Trophoblast cell (in vitro differentiated cells and primary cell): ENCODE measurements at regions not wholly inside any gene's neighbourhood (a gene's known extent, or its start where the extent isn't known, plus 50 kb on each side); places are given as distances from the start of the nearest gene placed in this dataset.
A peak's percentile ranks its signal among the peaks of the same experiment; 100 is the strongest.

Experiments used
- DNase-seq, 2 donors: peaks; one replicate each; pipeline ENCODE4 v3.0.0-alpha.2; 2016
- H2AFZ ChIP-seq: 2 replicates; pipeline ENCODE4 v1.6.1; 2013; ENCODE audit warnings: low read length, moderate library complexity, mild to moderate bottlenecking; ENCODE audit not compliant: insufficient read depth, poor library complexity
- H2AK5ac ChIP-seq: 2 replicates; pipeline ENCODE4 v1.6.1; 2013; ENCODE audit warnings: mild to moderate bottlenecking, low read length
- H2BK120ac ChIP-seq: 2 replicates; pipeline ENCODE4 v1.6.1; 2013; ENCODE audit warnings: low read length, mild to moderate bottlenecking, moderate library complexity; ENCODE audit not compliant: insufficient read depth, poor library complexity
- H2BK12ac ChIP-seq: 2 replicates; pipeline ENCODE4 v1.6.1; 2013; ENCODE audit warnings: mild to moderate bottlenecking, low read length, moderate library complexity
- H2BK5ac ChIP-seq: 2 replicates; pipeline ENCODE4 v1.6.1; 2013; ENCODE audit warnings: low read length, low read depth, moderate library complexity, mild to moderate bottlenecking; ENCODE audit not compliant: poor library complexity
- H3K14ac ChIP-seq: 2 replicates; pipeline ENCODE4 v1.6.1; 2013; ENCODE audit warnings: mild to moderate bottlenecking, low read length
- H3K18ac ChIP-seq: 2 replicates; pipeline ENCODE4 v1.6.1; 2013; ENCODE audit warnings: mild to moderate bottlenecking, low read length
- H3K23ac ChIP-seq: 2 replicates; pipeline ENCODE4 v1.6.1; 2013; ENCODE audit warnings: low read length
- H3K27ac ChIP-seq: 2 replicates; pipeline ENCODE4 v1.5.1; 2013; ENCODE audit warnings: low read depth, mild to moderate bottlenecking, inconsistent platforms, low read length, moderate library complexity
- H3K27me3 ChIP-seq: 2 replicates; pipeline ENCODE4 v1.6.1; 2013; ENCODE audit warnings: inconsistent platforms, mild to moderate bottlenecking, low read length, moderate library complexity; ENCODE audit not compliant: insufficient read depth
- H3K36me3 ChIP-seq, 2 experiments: 1 replicate in 1 of 2; 2 replicates in 1 of 2; pipeline ENCODE4 v1.6.1; 2013; ENCODE audit warnings: low read length in 2 of 2, mild to moderate bottlenecking in 2 of 2, moderate library complexity in 1 of 2; ENCODE audit not compliant: insufficient read depth in 2 of 2, control insufficient read depth in 1 of 2
- H3K4ac ChIP-seq: 2 replicates; pipeline ENCODE4 v1.6.1; 2013; ENCODE audit warnings: low read depth, mild to moderate bottlenecking, low read length, moderate library complexity
- H3K4me1 ChIP-seq, 2 experiments: 1 replicate in 1 of 2; 2 replicates in 1 of 2; pipeline ENCODE4 v1.6.1; 2013; ENCODE audit warnings: low read length in 2 of 2, mild to moderate bottlenecking in 2 of 2, moderate library complexity in 1 of 2; ENCODE audit not compliant: insufficient read depth in 2 of 2, control insufficient read depth in 1 of 2
- H3K4me2 ChIP-seq: 2 replicates; pipeline ENCODE4 v1.6.1; 2013; ENCODE audit warnings: inconsistent platforms, mild to moderate bottlenecking, low read length, moderate library complexity
- H3K4me3 ChIP-seq: 2 replicates; pipeline ENCODE4 v1.5.1; 2013; ENCODE audit warnings: mild to moderate bottlenecking, low read depth, low read length, inconsistent platforms
- H3K79me1 ChIP-seq: one replicate; pipeline ENCODE4 v1.6.1; 2013; ENCODE audit warnings: low read length
- H3K79me2 ChIP-seq: 2 replicates; pipeline ENCODE4 v1.6.1; 2013; ENCODE audit warnings: low read length, mild to moderate bottlenecking; ENCODE audit not compliant: control insufficient read depth, insufficient read depth, poor library complexity
- H3K9ac ChIP-seq: 2 replicates; pipeline ENCODE4 v1.6.1; 2013; ENCODE audit warnings: mild to moderate bottlenecking, low read length
- H3K9me3 ChIP-seq: 2 replicates; pipeline ENCODE4 v1.6.1; 2013; ENCODE audit warnings: low read depth, mild to moderate bottlenecking, control low read depth, inconsistent platforms, low read length; ENCODE audit not compliant: insufficient read depth
- H4K12ac ChIP-seq: 2 replicates; pipeline ENCODE4 v1.6.1; 2013; ENCODE audit warnings: low read depth, mild to moderate bottlenecking, low read length, moderate library complexity
- H4K8ac ChIP-seq: 2 replicates; pipeline ENCODE4 v1.6.1; 2013; ENCODE audit warnings: low read depth, mild to moderate bottlenecking, low read length, moderate library complexity
- H4K91ac ChIP-seq: one replicate; pipeline ENCODE4 v1.6.1; 2013; ENCODE audit warnings: low read depth, mild to moderate bottlenecking, low read length, moderate library complexity
- WGBS: extraction: QIAGEN DNeasy Blood & Tissue Kit; methylation state at CpG from one replicate; pipeline ENCODE4 v1.1.7; 2013; ENCODE audit warnings: missing lambda C conversion rate; ENCODE audit not compliant: insufficient read length, insufficient coverage; ENCODE audit errors: extremely low coverage; 5-methylcytosine and 5-hydroxymethylcytosine counted together

GRCh38 chr5:20166456-20166855 lies 178.5 kb upstream of the CDH18 start:
- no peaks in the 10 kb centered on the region for H3K79me1 ChIP-seq
- no peak overlapping the region for H2AFZ ChIP-seq
- no peak overlapping the region for H2BK12ac ChIP-seq
- no peaks in the 10 kb centered on the region for H3K9me3 ChIP-seq
- H3K27me3 ChIP-seq = no peaks in the 10 kb centered on the region
- H4K12ac ChIP-seq = no peak overlapping the region
- H2AK5ac ChIP-seq = no peak overlapping the region
- no CpG with 5 or more reads among the region's 4 CpGs for WGBS
- H3K4me2 ChIP-seq = no peak overlapping the region
- no peaks in the 10 kb centered on the region for H3K36me3 ChIP-seq
- H3K27ac ChIP-seq = no peak overlapping the region
- H3K4me1 ChIP-seq = no peaks in the 10 kb centered on the region
- H4K8ac ChIP-seq = no peak overlapping the region
- H3K4ac ChIP-seq = no peak overlapping the region
- no peak overlapping the region for H2BK120ac ChIP-seq
- H4K91ac ChIP-seq = no peak overlapping the region
- peak; percentile 24 to 53 for DNase-seq
- H3K23ac ChIP-seq = no peak overlapping the region
- no peak overlapping the region for H3K18ac ChIP-seq
- H2BK5ac ChIP-seq = no peak overlapping the region
- no peaks in the 10 kb centered on the region for H3K79me2 ChIP-seq
- H3K14ac ChIP-seq = no peak overlapping the region
- no peak overlapping the region for H3K9ac ChIP-seq
- no peak overlapping the region for H3K4me3 ChIP-seq

DNA sequence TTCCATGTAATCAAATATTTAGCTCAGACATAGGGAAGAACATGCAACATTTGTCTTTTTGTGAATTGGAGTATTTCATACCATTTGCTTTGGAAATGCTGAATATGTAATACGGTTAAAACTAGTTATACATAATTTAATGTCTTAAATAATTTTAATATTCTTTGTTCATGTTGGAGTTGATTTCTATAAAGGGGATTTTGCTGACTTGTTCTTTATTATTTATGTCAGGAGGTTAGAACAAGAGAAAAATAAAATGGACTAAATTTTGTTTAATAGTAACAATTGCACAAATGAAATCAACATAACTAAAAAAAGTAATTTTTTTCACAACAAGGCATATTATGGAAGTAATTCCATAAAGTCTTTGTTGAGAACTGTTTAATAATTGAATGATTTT lies 170.0 kb upstream of the CDH18 start:
- Histone ChIP-seq H2BK120ac (no peak overlapping the region), H3K27ac (no peak overlapping the region), H3K4me2 (no peak overlapping the region), H3K4me1 (no peaks in the 10 kb centered on the region), H3K9me3 (no peaks in the 10 kb centered on the region), H3K27me3 (no peaks in the 10 kb centered on the region), H4K8ac (no peak overlapping the region), H3K79me2 (no peaks in the 10 kb centered on the region), H3K23ac (no peak overlapping the region), H3K4me3 (no peak overlapping the region), H3K9ac (no peak overlapping the region), H4K91ac (no peak overlapping the region), H2BK5ac (no peak overlapping the region), H3K4ac (no peak overlapping the region), H3K79me1 (no peaks in the 10 kb centered on the region), H3K18ac (no peak overlapping the region), H3K36me3 (no peaks in the 10 kb centered on the region), H4K12ac (no peak overlapping the region), H2BK12ac (no peak overlapping the region), H2AK5ac (no peak overlapping the region), H3K14ac (no peak overlapping the region), H2AFZ (no peak overlapping the region)
- no CpG with 5 or more reads among the region's 1 CpG for WGBS
- no peak for DNase-seq

DNA sequence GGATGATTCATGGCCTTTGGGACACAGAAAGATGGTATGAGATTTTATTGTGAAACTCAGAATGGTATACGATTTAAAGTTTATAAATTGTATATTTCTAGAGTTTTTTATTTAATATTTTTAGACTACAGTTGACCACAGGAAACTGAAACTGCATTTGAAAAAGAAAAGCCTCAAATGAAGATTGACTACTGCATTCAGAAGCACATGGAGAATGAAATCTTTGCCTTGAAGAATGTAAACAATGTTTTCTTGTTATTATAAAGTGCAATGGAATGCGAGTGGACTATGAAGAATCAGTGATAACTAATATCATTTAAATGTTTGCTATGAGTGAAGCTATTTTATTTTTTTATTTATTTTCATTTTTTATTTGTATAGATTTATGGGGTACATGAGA lies 169.1 kb upstream of the CDH18 start:
- no peak overlapping the region for H3K23ac ChIP-seq
- H3K4me1 ChIP-seq = no peaks in the 10 kb centered on the region
- DNase-seq = peak in 1 of 2 donors; percentile 40
- no peak overlapping the region for H4K91ac ChIP-seq
- H2AFZ ChIP-seq = no peak overlapping the region
- H3K27ac ChIP-seq = no peak overlapping the region
- no peaks in the 10 kb centered on the region for H3K27me3 ChIP-seq
- H3K4me2 ChIP-seq = no peak overlapping the region
- H3K9ac ChIP-seq = no peak overlapping the region
- H3K18ac ChIP-seq = no peak overlapping the region
- no peak overlapping the region for H2BK5ac ChIP-seq
- no peaks in the 10 kb centered on the region for H3K79me1 ChIP-seq
- no peaks in the 10 kb centered on the region for H3K36me3 ChIP-seq
- H4K12ac ChIP-seq = no peak overlapping the region
- no peak overlapping the region for H2BK12ac ChIP-seq
- no peak overlapping the region for H3K4me3 ChIP-seq
- H3K9me3 ChIP-seq = no peaks in the 10 kb centered on the region
- no peak overlapping the region for H2BK120ac ChIP-seq
- WGBS = no CpG with 5 or more reads among the region's 2 CpGs
- H2AK5ac ChIP-seq = no peak overlapping the region
- no peak overlapping the region for H3K4ac ChIP-seq
- H3K79me2 ChIP-seq = no peaks in the 10 kb centered on the region
- no peak overlapping the region for H3K14ac ChIP-seq
- H4K8ac ChIP-seq = no peak overlapping the region

- DNase-seq = peak in 1 of 2 donors; percentile 10
- no peak overlapping the region for H2AFZ ChIP-seq
- no peak overlapping the region for H3K14ac ChIP-seq
- no peak overlapping the region for H2AK5ac ChIP-seq
- H4K91ac ChIP-seq = no peak overlapping the region
- H3K36me3 ChIP-seq = no peaks in the 10 kb centered on the region
- no peaks in the 10 kb centered on the region for H3K4me1 ChIP-seq
- H4K8ac ChIP-seq = no peak overlapping the region
- WGBS = no CpG with 5 or more reads among the region's 1 CpG
- no peaks in the 10 kb centered on the region for H3K79me2 ChIP-seq
- no peak overlapping the region for H2BK120ac ChIP-seq
- no peak overlapping the region for H3K18ac ChIP-seq
- no peaks in the 10 kb centered on the region for H3K79me1 ChIP-seq
- no peak overlapping the region for H3K4ac ChIP-seq
- H2BK12ac ChIP-seq = no peak overlapping the region
- no peak overlapping the region for H3K27ac ChIP-seq
- no peak overlapping the region for H3K4me3 ChIP-seq
- H3K9me3 ChIP-seq = no peaks in the 10 kb centered on the region
- no peak overlapping the region for H2BK5ac ChIP-seq
- H3K4me2 ChIP-seq = no peak overlapping the region
- H4K12ac ChIP-seq = no peak overlapping the region
- no peaks in the 10 kb centered on the region for H3K27me3 ChIP-seq
- H3K9ac ChIP-seq = no peak overlapping the region
- H3K23ac ChIP-seq = no peak overlapping the region
These were observed 157.2 kb upstream of the CDH18 start for GRCh38 chr5:20145240-20145639.
